Lung (tissue), 11 donors: ENCODE measurements at regions not wholly inside any gene's neighbourhood (a gene's known extent, or its start where the extent isn't known, plus 50 kb on each side); places are given as distances from the start of the nearest gene placed in this dataset.

Experiments used
- ATAC-seq: fragments of 200-7000 bp; cut with Tn5 transposase; one replicate; pipeline ENCODE4 v1.9.1; 2020; ENCODE audit warnings: moderate number of reproducible peaks; ENCODE audit not compliant: insufficient read depth, low FRiP score
- DNase-seq, 3 donors: peaks; one replicate each; pipeline ENCODE4 v3.0.0-alpha.2; 2013 to 2017
- H3K27ac ChIP-seq, 2 donors: one replicate each; pipeline ENCODE4 v1.5.1; 2013; ENCODE audit warnings: mild to moderate bottlenecking in 2 of 2, moderate library complexity in 2 of 2, control low read depth in 1 of 2, inconsistent platforms in 1 of 2, low read depth in 1 of 2, low read length in 1 of 2
- H3K27me3 ChIP-seq, 3 donors: one replicate each; pipeline ENCODE4 v1.5.1; 2013; ENCODE audit warnings: low read length in 2 of 3; ENCODE audit not compliant: control insufficient read depth in 3 of 3, insufficient read depth in 3 of 3
- H3K36me3 ChIP-seq, 4 donors: one replicate each; pipeline ENCODE4 v1.5.1; 2013; ENCODE audit warnings: low read length in 4 of 4, mild to moderate bottlenecking in 1 of 4, moderate library complexity in 1 of 4; ENCODE audit not compliant: control insufficient read depth in 4 of 4, insufficient read depth in 4 of 4
- H3K4me1 ChIP-seq, 5 donors: one replicate each; pipeline ENCODE4 v1.5.1; 2013; ENCODE audit warnings: low read length in 5 of 5, mild to moderate bottlenecking in 2 of 5, moderate library complexity in 1 of 5; ENCODE audit not compliant: control insufficient read depth in 5 of 5, insufficient read depth in 5 of 5
- H3K4me3 ChIP-seq: one replicate; pipeline ENCODE4 v1.5.1; 2013; ENCODE audit warnings: mild to moderate bottlenecking, control low read depth, moderate library complexity
- H3K9ac ChIP-seq, 2 donors: one replicate each; pipeline ENCODE4 v1.5.1; 2013; ENCODE audit warnings: low read length in 2 of 2, control low read depth in 1 of 2; ENCODE audit not compliant: insufficient read depth in 1 of 2
- H3K9me3 ChIP-seq, 4 donors: one replicate each; pipeline ENCODE4 v1.5.1; 2013; ENCODE audit warnings: low read length in 3 of 4, mild to moderate bottlenecking in 1 of 4, moderate library complexity in 1 of 4; ENCODE audit not compliant: control insufficient read depth in 4 of 4, insufficient read depth in 3 of 4
- WGBS, 2 donors: extraction: QIAGEN DNeasy Blood & Tissue Kit; methylation state at CpG; one replicate each; pipeline ENCODE4 v1.1.7; 2013; 5-methylcytosine and 5-hydroxymethylcytosine counted together
- TF ChIP-seq, protein P1 (sequence below): IDR thresholded peaks from 2 replicates; pipeline ENCODE4 v1.5.1; 2012; ENCODE audit warnings: mild to moderate bottlenecking; ENCODE audit errors: control extremely low read depth, extremely low read depth
- donor health status: control.
- donor health status: control.
- donor health status: Bipolar disorder and iron deficiency.
- donor health status: healthy.
- donor health status: DM: yes; HTN: yes; CAD: no.

DNA sequence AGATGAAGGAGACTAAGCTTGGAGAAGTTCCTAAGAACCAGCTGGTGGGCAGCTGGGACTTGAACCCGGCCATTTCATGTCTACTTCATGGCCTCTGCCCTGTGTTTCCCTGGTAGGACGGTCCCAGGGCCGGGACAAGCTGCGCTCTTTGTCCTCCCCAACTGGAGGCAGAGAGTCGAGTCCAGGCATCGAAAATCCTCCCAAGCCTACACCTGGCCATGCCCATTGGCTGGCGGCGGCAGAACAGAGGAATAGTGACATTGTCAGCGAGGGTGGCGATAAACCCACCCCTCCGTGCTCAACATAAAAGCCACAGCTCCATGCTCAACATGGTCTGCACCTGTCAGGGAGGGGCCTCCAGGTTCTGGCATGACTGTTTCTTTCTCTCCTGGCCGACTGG is 77.7 kb downstream of the RBFOX3 start:
- no peak overlapping the region for H3K9ac ChIP-seq
- no peaks in the 10 kb centered on the region for H3K36me3 ChIP-seq
- H3K4me1 ChIP-seq = no peaks in the 10 kb centered on the region
- TF ChIP-seq, protein P1, sequence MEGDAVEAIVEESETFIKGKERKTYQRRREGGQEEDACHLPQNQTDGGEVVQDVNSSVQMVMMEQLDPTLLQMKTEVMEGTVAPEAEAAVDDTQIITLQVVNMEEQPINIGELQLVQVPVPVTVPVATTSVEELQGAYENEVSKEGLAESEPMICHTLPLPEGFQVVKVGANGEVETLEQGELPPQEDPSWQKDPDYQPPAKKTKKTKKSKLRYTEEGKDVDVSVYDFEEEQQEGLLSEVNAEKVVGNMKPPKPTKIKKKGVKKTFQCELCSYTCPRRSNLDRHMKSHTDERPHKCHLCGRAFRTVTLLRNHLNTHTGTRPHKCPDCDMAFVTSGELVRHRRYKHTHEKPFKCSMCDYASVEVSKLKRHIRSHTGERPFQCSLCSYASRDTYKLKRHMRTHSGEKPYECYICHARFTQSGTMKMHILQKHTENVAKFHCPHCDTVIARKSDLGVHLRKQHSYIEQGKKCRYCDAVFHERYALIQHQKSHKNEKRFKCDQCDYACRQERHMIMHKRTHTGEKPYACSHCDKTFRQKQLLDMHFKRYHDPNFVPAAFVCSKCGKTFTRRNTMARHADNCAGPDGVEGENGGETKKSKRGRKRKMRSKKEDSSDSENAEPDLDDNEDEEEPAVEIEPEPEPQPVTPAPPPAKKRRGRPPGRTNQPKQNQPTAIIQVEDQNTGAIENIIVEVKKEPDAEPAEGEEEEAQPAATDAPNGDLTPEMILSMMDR = no peak
- no peaks in the 10 kb centered on the region for H3K9me3 ChIP-seq
- H3K27me3 ChIP-seq = peaks cover 0 to 4% (median 0%) of the 10 kb centered on the region in 3 donors
- no peak for ATAC-seq
- H3K4me3 ChIP-seq = no peak overlapping the region
- WGBS, 2 donors = 85 to 87% methylated on average over 12 of the region's 12 CpGs
- H3K27ac ChIP-seq = no peak overlapping the region
- DNase-seq = no peak

DNA sequence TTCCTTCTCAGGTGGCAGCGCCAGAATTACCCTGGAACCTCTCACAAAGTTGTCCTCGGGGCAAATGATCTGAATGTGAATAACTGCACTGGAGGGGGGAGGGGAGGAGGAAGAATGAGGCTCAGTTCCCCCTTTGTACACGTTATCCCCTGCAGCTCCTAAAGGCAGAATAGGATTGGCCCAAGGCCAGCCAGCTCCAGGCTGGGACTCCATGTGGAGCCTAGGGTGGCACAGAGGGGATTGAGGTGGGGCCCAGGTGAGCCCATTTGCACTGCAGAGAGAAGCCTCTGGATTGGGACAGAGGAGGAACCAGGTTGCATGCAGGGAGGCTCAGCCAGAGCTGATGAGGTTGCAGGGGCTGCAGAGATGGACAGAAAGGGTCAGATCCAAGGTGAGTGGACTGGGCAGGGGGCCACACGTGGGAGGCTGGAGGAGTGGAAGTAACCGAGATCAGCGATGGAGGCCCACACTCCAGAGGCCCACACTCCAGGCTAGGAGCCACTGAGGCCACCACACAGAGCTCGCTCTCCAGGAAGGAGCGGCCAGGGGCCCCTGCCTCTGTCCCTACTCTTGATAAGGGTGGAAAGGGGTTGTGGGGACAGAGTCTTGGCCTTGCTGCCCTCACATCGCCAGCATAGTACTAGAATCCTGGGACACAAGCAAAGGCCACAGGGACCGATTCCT is 78.6 kb downstream of the RBFOX3 start:
- TF ChIP-seq, protein P1 = no peak
- WGBS, 2 donors = 71 to 72% methylated on average over 10 of the region's 10 CpGs
- H3K27me3 ChIP-seq = peaks cover 0 to 4% (median 0%) of the 10 kb centered on the region in 3 donors
- H3K36me3 ChIP-seq = no peaks in the 10 kb centered on the region
- no peak overlapping the region for H3K9ac ChIP-seq
- peaks cover 0 to 1% (median 0%) of the 10 kb centered on the region in 4 donors for H3K9me3 ChIP-seq
- no peaks in the 10 kb centered on the region for H3K4me1 ChIP-seq
- no peak overlapping the region for H3K27ac ChIP-seq
- H3K4me3 ChIP-seq = no peak overlapping the region
- ATAC-seq (no peak), DNase-seq (no peak)

DNA sequence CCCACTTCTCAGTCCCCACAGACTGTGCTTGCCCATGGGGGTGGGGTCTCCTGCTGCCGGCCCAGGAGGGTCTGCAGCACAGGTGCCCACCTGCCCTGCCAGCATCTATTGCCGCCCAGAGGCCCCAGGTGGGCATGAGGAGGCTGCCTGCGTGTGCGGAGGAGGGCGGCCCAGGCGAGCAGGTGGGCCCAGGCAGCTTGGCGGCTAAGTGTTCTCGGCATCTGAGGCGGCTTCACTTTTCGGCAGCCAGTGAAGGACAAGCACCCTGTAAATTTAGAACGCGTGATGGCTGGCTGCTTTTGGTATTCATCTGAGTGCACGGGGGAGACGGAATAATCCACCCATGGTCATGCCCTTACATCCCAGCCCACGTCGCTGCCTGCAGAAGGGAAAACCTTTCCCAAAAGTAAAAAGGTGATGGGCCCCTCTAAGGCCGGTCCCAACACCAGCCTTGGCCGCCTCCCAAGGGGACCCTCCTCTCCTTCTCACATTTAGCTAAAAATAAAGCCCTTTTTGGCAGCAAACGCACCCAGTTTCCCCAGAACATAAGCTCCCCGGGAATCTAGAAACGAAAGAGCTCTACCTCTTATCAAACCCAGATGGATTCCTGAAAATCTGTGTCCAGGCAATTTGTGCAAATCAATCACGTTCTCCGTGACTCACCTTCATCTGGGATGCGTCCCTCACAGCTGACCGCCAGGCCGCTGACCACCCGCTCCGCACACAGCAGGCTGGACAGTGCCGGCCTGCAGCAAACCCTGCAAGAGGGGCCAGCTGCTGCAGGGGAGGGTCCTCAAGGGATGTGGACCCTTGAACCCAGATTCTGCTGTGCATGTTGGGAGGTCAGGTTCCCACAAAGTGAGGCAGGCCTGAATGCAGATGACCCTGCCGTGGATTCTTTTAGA is 79.4 kb downstream of the RBFOX3 start:
- Histone ChIP-seq H3K9me3 (peaks cover 0 to 1% (median 0%) of the 10 kb centered on the region in 4 donors), H3K36me3 (no peaks in the 10 kb centered on the region), H3K4me3 (no peak overlapping the region), H3K9ac (no peak overlapping the region), H3K27ac (no peak overlapping the region), H3K4me1 (no peaks in the 10 kb centered on the region), H3K27me3 (peaks cover 0 to 4% (median 0%) of the 10 kb centered on the region in 3 donors)
- ATAC-seq (no peak), DNase-seq (no peak)
- 79 to 88% methylated on average over 30 of the region's 30 CpGs for WGBS, 2 donors
- TF ChIP-seq, protein P1 = no peak
